Mucosa of descending colon (tissue), 3 donors: ENCODE measurements at regions not wholly inside any gene's neighbourhood (a gene's known extent, or its start where the extent isn't known, plus 50 kb on each side); places are given as distances from the start of the nearest gene placed in this dataset.

Experiments used
- ATAC-seq: fragments of 200-7000 bp; cut with Tn5 transposase; one replicate; pipeline ENCODE4 v1.9.1; 2020; ENCODE audit warnings: mild to moderate bottlenecking, moderate library complexity
- DNase-seq, 3 donors: peaks; one replicate each; pipeline ENCODE4 v3.0.0-alpha.2; 2020
- H3K36me3 ChIP-seq: fragments of 200-600 bp; one replicate; pipeline ENCODE4 v1.8.0; 2021; ENCODE audit warnings: low read depth, mild to moderate bottlenecking
- H3K4me1 ChIP-seq: fragments of 200-600 bp; one replicate; pipeline ENCODE4 v1.8.0; 2021; ENCODE audit warnings: low read depth, mild to moderate bottlenecking
- H3K4me3 ChIP-seq: fragments of 200-600 bp; one replicate; pipeline ENCODE4 v1.8.0; 2021; ENCODE audit warnings: mild to moderate bottlenecking
- H3K9me3 ChIP-seq: fragments of 200-600 bp; one replicate; pipeline ENCODE4 v1.8.0; 2021; ENCODE audit warnings: mild to moderate bottlenecking
- CTCF ChIP-seq: fragments of 200-600 bp; IDR thresholded peaks from one replicate; pipeline ENCODE4 v1.8.0; 2022; ENCODE audit warnings: antibody characterized with exemption, mild to moderate bottlenecking
- intact Hi-C, 2 donors: fragments of 100-400 bp; cut with DNase I in 1 of 2; cut with micrococcal nuclease in 1 of 2; formaldehyde crosslinking; loops; one replicate each; pipeline versions ENCODE4 v1.11.0 to v1.11.1; 2022; cut with DNase I, micrococcal nuclease
- donor health status: DM: no; HTN: no; CAD: no; lungs with moderate emphysema.
- donor health status: DM: no; HTN: no; CAD: no.
- donor health status: DM: no; HTN: yes; CAD: no.

GRCh38 chr9:135413086-135413375, 66.6 kb upstream of the PPP1R26 start:
- H3K4me3 ChIP-seq: no peak overlapping the region
- no peak for ATAC-seq
- TF ChIP-seq CTCF: no peak
- no peaks in the 10 kb centered on the region for H3K36me3 ChIP-seq
- H3K4me1 ChIP-seq: no peaks in the 10 kb centered on the region
- intact Hi-C loops: loop anchor here in 1 of 2 donors (5.0 kb wide), 1 partner anchor 326 kb away; the partner anchor contains the start of gene OLFM1
- DNase-seq: no peak
- H3K9me3 ChIP-seq: no peaks in the 10 kb centered on the region

GRCh38 chr9:135413461-135413860, 66.1 kb upstream of the PPP1R26 start:
- DNase-seq (no peak), ATAC-seq (no peak)
- Histone ChIP-seq H3K9me3 (no peaks in the 10 kb centered on the region), H3K4me3 (no peak overlapping the region), H3K4me1 (no peaks in the 10 kb centered on the region), H3K36me3 (no peaks in the 10 kb centered on the region)
- TF ChIP-seq CTCF: no peak
- intact Hi-C loops: loop anchor here in 1 of 2 donors (5.0 kb wide), 1 partner anchor 326 kb away; the partner anchor contains the start of gene OLFM1

- Histone ChIP-seq H3K36me3 (no peaks in the 10 kb centered on the region), H3K4me1 (no peaks in the 10 kb centered on the region), H3K4me3 (no peak overlapping the region), H3K9me3 (no peaks in the 10 kb centered on the region)
- no peak for TF ChIP-seq CTCF
- intact Hi-C loops: loop anchor here in 1 of 2 donors (5.0 kb wide), 1 partner anchor 327 kb away; the partner anchor contains the start of gene OLFM1
- ATAC-seq: no peak
- DNase-seq: no peak
Observed at GRCh38 chr9:135414293-135414692, 65.3 kb upstream of the PPP1R26 start.

GRCh38 chr9:135415586-135415985, 64.0 kb upstream of the PPP1R26 start:
- intact Hi-C loops: no loop called here

GRCh38 chr9:135416664-135417290, 62.8 kb upstream of the PPP1R26 start:
- Histone ChIP-seq H3K4me1 (no peaks in the 10 kb centered on the region), H3K9me3 (no peaks in the 10 kb centered on the region), H3K4me3 (no peak overlapping the region), H3K36me3 (no peaks in the 10 kb centered on the region)
- no peak for TF ChIP-seq CTCF
- ATAC-seq: no peak
- intact Hi-C loops: no loop called here
- no peak for DNase-seq

More at GRCh38 chr9:135415586-135415985, 64.0 kb upstream of the PPP1R26 start:
- no peaks in the 10 kb centered on the region for H3K9me3 ChIP-seq
- no peak overlapping the region for H3K4me3 ChIP-seq
- H3K36me3 ChIP-seq: no peaks in the 10 kb centered on the region
- no peaks in the 10 kb centered on the region for H3K4me1 ChIP-seq
- no peak for TF ChIP-seq CTCF
- ATAC-seq (no peak), DNase-seq (no peak)

GRCh38 chr9:135418161-135418560, 61.4 kb upstream of the PPP1R26 start:
- H3K36me3 ChIP-seq: no peaks in the 10 kb centered on the region
- TF ChIP-seq CTCF: no peak
- intact Hi-C loops: no loop called here

More at GRCh38 chr9:135418161-135418560, 61.4 kb upstream of the PPP1R26 start:
- Histone ChIP-seq H3K4me3 (no peak overlapping the region), H3K4me1 (no peaks in the 10 kb centered on the region), H3K9me3 (no peaks in the 10 kb centered on the region)
- ATAC-seq (no peak), DNase-seq (no peak)
